Aorta (tissue), 5 donors: ENCODE measurements at regions not wholly inside any gene's neighbourhood (a gene's known extent, or its start where the extent isn't known, plus 50 kb on each side); places are given as distances from the start of the nearest gene placed in this dataset.

Source experiments
- ATAC-seq: fragments of 200-7000 bp; cut with Tn5 transposase; one replicate; pipeline ENCODE4 v1.9.1; 2022; ENCODE audit warnings: moderate library complexity; ENCODE audit not compliant: low FRiP score
- DNase-seq, 2 donors: peaks; one replicate each; pipeline ENCODE4 v3.0.0-alpha.2; 2020
- H3K27ac ChIP-seq, 2 donors: one replicate each; pipeline ENCODE4 v1.5.1; 2013; ENCODE audit warnings: low read length in 2 of 2, mild to moderate bottlenecking in 2 of 2, moderate library complexity in 2 of 2, control low read depth in 1 of 2, inconsistent platforms in 1 of 2, low read depth in 1 of 2
- H3K27me3 ChIP-seq, 2 donors: one replicate each; pipeline ENCODE4 v1.6.1; 2013; ENCODE audit warnings: control low read depth in 1 of 2, low read length in 1 of 2, mild to moderate bottlenecking in 1 of 2, moderate library complexity in 1 of 2; ENCODE audit not compliant: insufficient read depth in 2 of 2, control insufficient read depth in 1 of 2
- H3K36me3 ChIP-seq, 2 donors: one replicate each; pipeline ENCODE4 v1.6.1; 2013; ENCODE audit warnings: control low read depth in 1 of 2, low read length in 1 of 2, mild to moderate bottlenecking in 1 of 2; ENCODE audit not compliant: insufficient read depth in 2 of 2, control insufficient read depth in 1 of 2
- H3K4me1 ChIP-seq, 2 donors: one replicate each; pipeline ENCODE4 v1.6.1; 2013; ENCODE audit warnings: low read length in 2 of 2, control low read depth in 1 of 2, mild to moderate bottlenecking in 1 of 2, moderate library complexity in 1 of 2; ENCODE audit not compliant: insufficient read depth in 2 of 2, control insufficient read depth in 1 of 2
- H3K4me3 ChIP-seq, 2 donors: one replicate each; pipeline ENCODE4 v1.5.1; 2013; ENCODE audit warnings: low read length in 2 of 2, control low read depth in 1 of 2, mild to moderate bottlenecking in 1 of 2
- H3K9me3 ChIP-seq: one replicate; pipeline ENCODE4 v1.6.1; 2013; ENCODE audit warnings: mild to moderate bottlenecking, low read length; ENCODE audit not compliant: control insufficient read depth
- WGBS, 2 donors: extraction: QIAGEN DNeasy Blood & Tissue Kit; methylation state at CpG; one replicate each; pipeline ENCODE4 v1.1.7; 2013; 5-methylcytosine and 5-hydroxymethylcytosine counted together
- intact Hi-C, 2 donors: fragments of 100-400 bp; cut with DNase I; formaldehyde crosslinking; loops; one replicate each; pipeline versions ENCODE4 v1.14.2 to v1.15.0; 2022
- donor health status: healthy with polysubstance abuse.
- donor health status: Bipolar disorder and iron deficiency.
- donor health status: DM: no; HTN: no; CAD: no.
- donor health status: DM: no; HTN: no; CAD: no.
- donor health status: DM: yes; HTN: yes; CAD: no.

- H3K27ac ChIP-seq, result no peak overlapping the region
- no peaks in the 10 kb centered on the region for H3K4me1 ChIP-seq
- H3K27me3 ChIP-seq, result no peaks in the 10 kb centered on the region
- H3K4me3 ChIP-seq, result no peak overlapping the region
- WGBS, 2 donors, result 80 to 83% methylated on average over 10 of the region's 10 CpGs
- intact Hi-C loops, result no loop called here
- ATAC-seq, result no peak
- no peak for DNase-seq
- no peaks in the 10 kb centered on the region for H3K36me3 ChIP-seq
- H3K9me3 ChIP-seq, result no peaks in the 10 kb centered on the region
Observed at GRCh38 chr6:167469672-167470071, 144.8 kb downstream of the TTLL2 start.

- WGBS, 2 donors, result 86 to 87% methylated on average over 13 of the region's 13 CpGs
Observed at GRCh38 chr6:167470101-167470835, 145.4 kb downstream of the TTLL2 start.

GRCh38 chr6:167470836-167471547, 146.1 kb downstream of the TTLL2 start:
- Histone ChIP-seq H3K4me3 (no peak overlapping the region), H3K27ac (no peak overlapping the region), H3K9me3 (no peaks in the 10 kb centered on the region), H3K4me1 (no peaks in the 10 kb centered on the region), H3K36me3 (no peaks in the 10 kb centered on the region), H3K27me3 (no peaks in the 10 kb centered on the region)
- ATAC-seq, result no peak
- no peak for DNase-seq
- WGBS, 2 donors, result 91 to 93% methylated on average over 15 of the region's 15 CpGs
- intact Hi-C loops, result no loop called here

More at GRCh38 chr6:167470101-167470835, 145.4 kb downstream of the TTLL2 start:
- Histone ChIP-seq H3K4me3 (no peak overlapping the region), H3K4me1 (no peaks in the 10 kb centered on the region), H3K27me3 (no peaks in the 10 kb centered on the region), H3K9me3 (no peaks in the 10 kb centered on the region), H3K36me3 (no peaks in the 10 kb centered on the region), H3K27ac (no peak overlapping the region)
- ATAC-seq (no peak), DNase-seq (no peak)
- intact Hi-C loops, result no loop called here

DNA sequence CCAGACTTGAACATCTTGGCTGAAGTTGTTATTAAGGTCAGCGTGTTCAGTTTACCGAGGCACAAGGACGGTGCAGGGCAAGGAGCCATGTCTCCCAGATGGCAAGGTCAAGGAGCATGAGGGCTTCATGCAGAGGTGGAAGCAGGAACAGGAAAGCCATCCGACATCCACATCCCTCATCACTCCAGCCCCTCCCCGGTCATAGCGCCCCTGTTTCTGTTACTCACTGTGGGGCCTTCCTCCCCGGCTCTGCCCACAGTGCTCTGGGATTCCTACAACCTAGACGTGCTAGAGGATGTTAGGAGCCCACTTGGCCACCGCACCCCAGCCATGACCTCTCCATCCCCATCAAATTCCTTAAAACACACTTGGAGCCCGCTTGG, 146.7 kb downstream of the TTLL2 start:
- Histone ChIP-seq H3K4me3 (no peak overlapping the region), H3K9me3 (no peaks in the 10 kb centered on the region), H3K4me1 (no peaks in the 10 kb centered on the region), H3K27me3 (no peaks in the 10 kb centered on the region), H3K27ac (no peak overlapping the region), H3K36me3 (no peaks in the 10 kb centered on the region)
- DNase-seq (no peak), ATAC-seq (no peak)
- intact Hi-C loops, result no loop called here
- WGBS, 2 donors, result 95 to 98% methylated on average over 10 of the region's 10 CpGs

GRCh38 chr6:167472148-167472547, 147.3 kb downstream of the TTLL2 start:
- Histone ChIP-seq H3K27me3 (no peaks in the 10 kb centered on the region), H3K36me3 (no peaks in the 10 kb centered on the region), H3K4me3 (no peak overlapping the region), H3K9me3 (no peaks in the 10 kb centered on the region), H3K27ac (no peak overlapping the region), H3K4me1 (no peaks in the 10 kb centered on the region)
- 81 to 98% methylated on average over 4 of the region's 4 CpGs for WGBS, 2 donors
- DNase-seq (no peak), ATAC-seq (no peak)
- intact Hi-C loops, result no loop called here

GRCh38 chr6:167472880-167473279, 148.0 kb downstream of the TTLL2 start:
- Histone ChIP-seq H3K27me3 (no peaks in the 10 kb centered on the region), H3K4me3 (no peak overlapping the region), H3K27ac (no peak overlapping the region), H3K4me1 (no peaks in the 10 kb centered on the region), H3K36me3 (no peaks in the 10 kb centered on the region), H3K9me3 (no peaks in the 10 kb centered on the region)
- ATAC-seq (no peak), DNase-seq (no peak)
- intact Hi-C loops, result no loop called here
- 23 to 27% methylated on average over 1 of the region's 1 CpG for WGBS, 2 donors

DNA sequence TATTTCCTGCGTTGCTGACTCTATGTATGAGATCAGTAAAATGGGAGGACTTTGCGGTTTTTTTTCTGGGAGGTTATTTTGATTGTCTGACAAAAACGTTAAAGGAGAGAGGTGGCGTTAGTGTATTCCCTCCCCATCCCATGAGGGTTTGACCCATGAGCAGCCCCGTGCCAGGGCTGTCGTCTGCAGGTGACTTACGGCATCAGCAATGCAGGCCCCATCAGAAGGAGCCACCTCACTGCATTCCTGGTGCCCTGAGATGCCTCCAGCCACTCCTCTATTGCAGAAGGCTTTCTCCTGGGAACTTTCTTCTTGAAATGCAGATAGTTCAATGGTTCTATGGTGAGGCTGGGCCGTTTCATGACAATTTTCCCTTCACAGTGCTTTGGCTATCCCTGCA, 149.3 kb downstream of the TTLL2 start:
- Histone ChIP-seq H3K27me3 (no peaks in the 10 kb centered on the region), H3K9me3 (no peaks in the 10 kb centered on the region), H3K4me3 (no peak overlapping the region), H3K36me3 (no peaks in the 10 kb centered on the region), H3K4me1 (no peaks in the 10 kb centered on the region), H3K27ac (no peak overlapping the region)
- no peak for DNase-seq
- no peak for ATAC-seq
- intact Hi-C loops, result no loop called here
- 95% methylated on average over 8 of the region's 8 CpGs for WGBS, 2 donors

- Histone ChIP-seq H3K4me3 (no peak overlapping the region), H3K27ac (no peak overlapping the region), H3K36me3 (no peaks in the 10 kb centered on the region), H3K4me1 (no peaks in the 10 kb centered on the region), H3K9me3 (no peaks in the 10 kb centered on the region), H3K27me3 (no peaks in the 10 kb centered on the region)
- intact Hi-C loops, result no loop called here
- ATAC-seq (no peak), DNase-seq (no peak)
- WGBS, 2 donors, result 68 to 78% methylated on average over 3 of the region's 3 CpGs
Observed at GRCh38 chr6:167474725-167475124, 149.8 kb downstream of the TTLL2 start.

- ATAC-seq, result no peak
- no peak overlapping the region for H3K4me3 ChIP-seq
- no peaks in the 10 kb centered on the region for H3K9me3 ChIP-seq
- H3K27me3 ChIP-seq, result no peaks in the 10 kb centered on the region
- H3K27ac ChIP-seq, result no peak overlapping the region
- no peaks in the 10 kb centered on the region for H3K36me3 ChIP-seq
- H3K4me1 ChIP-seq, result no peaks in the 10 kb centered on the region
- no peak for DNase-seq
- intact Hi-C loops, result no loop called here
- 74 to 75% methylated on average over 9 of the region's 9 CpGs for WGBS, 2 donors
Observed at GRCh38 chr6:167475947-167476346, 151.1 kb downstream of the TTLL2 start.
